Tibial nerve (tissue), 4 donors: ENCODE measurements at regions not wholly inside any gene's neighbourhood (a gene's known extent, or its start where the extent isn't known, plus 50 kb on each side); places are given as distances from the start of the nearest gene placed in this dataset.
A peak's percentile ranks its signal among the peaks of the same experiment; 100 is the strongest.

ENCODE experiments used
- DNase-seq, 2 donors: peaks; one replicate each; pipeline ENCODE4 v3.0.0-alpha.2; 2019; ENCODE audit warnings: low spot score in 2 of 2
- H3K27ac ChIP-seq, 4 donors: fragments of 200-600 bp; sonication (generic) in 3 of 4; one replicate each; pipeline ENCODE4 v1.5.1; 2017 to 2019; ENCODE audit warnings: mild to moderate bottlenecking in 1 of 4
- H3K27me3 ChIP-seq, 2 donors: fragments of 200-600 bp; sonication (generic) in 1 of 2; one replicate each; pipeline versions ENCODE4 v1.5.1 to v1.6.0; 2017 to 2019
- H3K36me3 ChIP-seq, 3 donors: fragments of 200-600 bp; sonication (generic); one replicate each; pipeline ENCODE4 v1.5.1; 2018 to 2019
- H3K4me1 ChIP-seq, 4 donors: fragments of 200-600 bp; sonication (generic) in 3 of 4; one replicate each; pipeline ENCODE4 v1.5.1; 2017 to 2019
- H3K4me3 ChIP-seq, 4 donors: fragments of 200-600 bp; sonication (generic) in 3 of 4; one replicate each; pipeline ENCODE4 v1.5.1; 2017 to 2019; ENCODE audit warnings: mild to moderate bottlenecking in 1 of 4, moderate library complexity in 1 of 4
- H3K9me3 ChIP-seq, 4 donors: fragments of 200-600 bp; sonication (generic) in 3 of 4; one replicate each; pipeline ENCODE4 v1.5.1; 2017 to 2019
- CTCF ChIP-seq, 5 experiments: fragments of 200-600 bp in 3 of 5; fragments of 450-650 bp in 2 of 5; sonication (generic) in 3 of 5; IDR thresholded peaks; one replicate each; pipeline ENCODE4 v1.5.1; 2016 to 2019; ENCODE audit warnings: antibody characterized with exemption in 5 of 5, mild to moderate bottlenecking in 3 of 5, moderate library complexity in 2 of 5
- EP300 ChIP-seq, 2 donors: sonication (generic); formaldehyde crosslinking; IDR thresholded peaks; one replicate each; pipeline ENCODE4 v1.6.1; 2017; ENCODE audit warnings: antibody characterized with exemption in 2 of 2, mild to moderate bottlenecking in 1 of 2
- POLR2A ChIP-seq, 2 donors: fragments of 450-650 bp; IDR thresholded peaks; one replicate each; pipeline ENCODE4 v1.6.1; 2017; ENCODE audit warnings: antibody characterized with exemption in 2 of 2, mild to moderate bottlenecking in 2 of 2, moderate library complexity in 2 of 2
- WGBS, 2 donors: methylation state at CpG; one replicate each; pipeline ENCODE4 v1.1.5; 2018; 5-methylcytosine and 5-hydroxymethylcytosine counted together

- TF ChIP-seq EP300 (IDR thresholded peaks at IDR 0.05) = no peak
- TF ChIP-seq POLR2A (IDR thresholded peaks at IDR 0.05) = no peak
- no peak for TF ChIP-seq CTCF (IDR thresholded peaks at IDR 0.05)
- no peak for DNase-seq
- no peak overlapping the region for H3K27ac ChIP-seq
- no peaks in the 10 kb centered on the region for H3K4me1 ChIP-seq
- no peak overlapping the region for H3K4me3 ChIP-seq
- no peaks in the 10 kb centered on the region for H3K9me3 ChIP-seq
- H3K27me3 ChIP-seq = no peaks in the 10 kb centered on the region
- no peaks in the 10 kb centered on the region for H3K36me3 ChIP-seq
Observed at GRCh38 chr2:195051401-195051800, 605.6 kb upstream of the SLC39A10 start.

- 81 to 100% methylated on average over 1 of the region's 1 CpG for WGBS, 2 donors
- no peak overlapping the region for H3K4me3 ChIP-seq
- H3K27ac ChIP-seq = no peak overlapping the region
- TF ChIP-seq EP300 (IDR thresholded peaks at IDR 0.05) (no peak), POLR2A (IDR thresholded peaks at IDR 0.05) (no peak), CTCF (IDR thresholded peaks at IDR 0.05) (no peak)
- no peaks in the 10 kb centered on the region for H3K9me3 ChIP-seq
- H3K4me1 ChIP-seq = no peaks in the 10 kb centered on the region
- no peaks in the 10 kb centered on the region for H3K36me3 ChIP-seq
- no peak for DNase-seq
- H3K27me3 ChIP-seq = no peaks in the 10 kb centered on the region
Observed at GRCh38 chr2:195049372-195050031, 607.5 kb upstream of the SLC39A10 start.

GRCh38 chr2:195047955-195048354 lies 609.1 kb upstream of the SLC39A10 start:
- no peak for TF ChIP-seq POLR2A (IDR thresholded peaks at IDR 0.05)
- no peak for TF ChIP-seq CTCF (IDR thresholded peaks at IDR 0.05)
- TF ChIP-seq EP300 (IDR thresholded peaks at IDR 0.05) = no peak
- no peaks in the 10 kb centered on the region for H3K9me3 ChIP-seq
- no peak for DNase-seq
- H3K27me3 ChIP-seq = no peaks in the 10 kb centered on the region
- H3K36me3 ChIP-seq = no peaks in the 10 kb centered on the region
- WGBS, 2 donors = 86 to 88% methylated on average over 2 of the region's 2 CpGs
- H3K27ac ChIP-seq = no peak overlapping the region
- no peak overlapping the region for H3K4me3 ChIP-seq
- no peaks in the 10 kb centered on the region for H3K4me1 ChIP-seq

GRCh38 chr2:195044801-195045200 lies 612.2 kb upstream of the SLC39A10 start:
- no peak for TF ChIP-seq EP300 (IDR thresholded peaks at IDR 0.05)
- TF ChIP-seq POLR2A (IDR thresholded peaks at IDR 0.05) = no peak
- no peak for TF ChIP-seq CTCF (IDR thresholded peaks at IDR 0.05)
- H3K27ac ChIP-seq = no peak overlapping the region
- no peaks in the 10 kb centered on the region for H3K4me1 ChIP-seq
- H3K27me3 ChIP-seq = no peaks in the 10 kb centered on the region
- H3K36me3 ChIP-seq = no peaks in the 10 kb centered on the region
- DNase-seq = no peak
- no peak overlapping the region for H3K4me3 ChIP-seq
- WGBS, 2 donors = 91 to 95% methylated on average over 1 of the region's 1 CpG
- no peaks in the 10 kb centered on the region for H3K9me3 ChIP-seq

GRCh38 chr2:195038153-195038552 lies 618.9 kb upstream of the SLC39A10 start:
- no peak for DNase-seq
- WGBS, 2 donors = 49 to 59% methylated on average over 2 of the region's 2 CpGs
- Histone ChIP-seq H3K27ac (no peak overlapping the region), H3K27me3 (no peaks in the 10 kb centered on the region), H3K9me3 (no peaks in the 10 kb centered on the region), H3K4me3 (no peak overlapping the region), H3K36me3 (no peaks in the 10 kb centered on the region), H3K4me1 (no peaks in the 10 kb centered on the region)
- TF ChIP-seq CTCF (IDR thresholded peaks at IDR 0.05) (no peak), EP300 (IDR thresholded peaks at IDR 0.05) (peak in 1 of 2 donors; percentile 26)
